ENCODE measurements at regions not wholly inside any gene's neighbourhood (a gene's known extent, or its start where the extent isn't known, plus 50 kb on each side); places are given as distances from the start of the nearest gene placed in this dataset.

- no peak for DNase-seq
These were observed 507.5 kb upstream of the SULF2 start for GRCh38 chr20:48292806-48293205.

GRCh38 chr20:48291896-48292295 lies 506.6 kb upstream of the SULF2 start:
- DNase-seq, result no peak

GRCh38 chr20:48288930-48289507 lies 503.7 kb upstream of the SULF2 start:
- no peak for DNase-seq

- DNase-seq, result no peak
These were observed 502.4 kb upstream of the SULF2 start for GRCh38 chr20:48287552-48288170.

- no peak for DNase-seq
These were observed 501.8 kb upstream of the SULF2 start for GRCh38 chr20:48287021-48287494.

- no peak for DNase-seq
These were observed 501.3 kb upstream of the SULF2 start for GRCh38 chr20:48286601-48287000.

GRCh38 chr20:48285656-48286055 lies 500.4 kb upstream of the SULF2 start:
- DNase-seq, result no peak

- no peak for DNase-seq
These were observed 499.6 kb upstream of the SULF2 start for GRCh38 chr20:48284837-48285236.

GRCh38 chr20:48284315-48284714 lies 499.0 kb upstream of the SULF2 start:
- no peak for DNase-seq

- DNase-seq, result no peak
These were observed 498.3 kb upstream of the SULF2 start for GRCh38 chr20:48283470-48284110.

GRCh38 chr20:48282591-48283228 lies 497.4 kb upstream of the SULF2 start:
- no peak for DNase-seq

GRCh38 chr20:48281501-48281900 lies 496.2 kb upstream of the SULF2 start:
- no peak for DNase-seq

- DNase-seq, result no peak
These were observed 493.7 kb upstream of the SULF2 start for GRCh38 chr20:48278961-48279481.

GRCh38 chr20:48277266-48277665 lies 492.0 kb upstream of the SULF2 start:
- no peak for DNase-seq

GRCh38 chr20:48276021-48276342 lies 490.7 kb upstream of the SULF2 start:
- no peak for DNase-seq

- no peak for DNase-seq
These were observed 490.2 kb upstream of the SULF2 start for GRCh38 chr20:48275286-48276020.

GRCh38 chr20:48273843-48274242 lies 488.6 kb upstream of the SULF2 start:
- DNase-seq, result no peak

GRCh38 chr20:48270885-48271284 lies 485.6 kb upstream of the SULF2 start:
- DNase-seq, result no peak

GRCh38 chr20:48267860-48268633 lies 482.8 kb upstream of the SULF2 start:
- DNase-seq, result no peak

GRCh38 chr20:48266571-48266970 lies 481.3 kb upstream of the SULF2 start:
- DNase-seq, result no peak

- no peak for DNase-seq
These were observed 480.5 kb upstream of the SULF2 start for GRCh38 chr20:48265791-48266190.

GRCh38 chr20:48262955-48263354 lies 477.7 kb upstream of the SULF2 start:
- DNase-seq, result no peak
